HFFc6 (cell line): ENCODE measurements at regions not wholly inside any gene's neighbourhood (a gene's known extent, or its start where the extent isn't known, plus 50 kb on each side); places are given as distances from the start of the nearest gene placed in this dataset.

Experiments used
- DNase-seq: peaks from one replicate; pipeline ENCODE4 v3.0.0-alpha.2; 2018
- H3K27ac Mint-ChIP-seq: 2 replicates; pipeline ENCODE4 v1.8.0; 2020; ENCODE audit warnings: mild to moderate bottlenecking, mixed read lengths
- H3K27me3 Mint-ChIP-seq: 2 replicates; pipeline ENCODE4 v1.8.0; 2021; ENCODE audit warnings: mild to moderate bottlenecking, moderate library complexity, mixed read lengths; ENCODE audit not compliant: insufficient read depth
- H3K36me3 Mint-ChIP-seq: 2 replicates; pipeline ENCODE4 v1.8.0; 2021; ENCODE audit warnings: low read depth, mixed read lengths
- H3K4me1 Mint-ChIP-seq: 2 replicates; pipeline ENCODE4 v1.8.0; 2020; ENCODE audit warnings: low read depth, mixed read lengths
- H3K4me3 Mint-ChIP-seq: 2 replicates; pipeline ENCODE4 v1.8.0; 2020; ENCODE audit warnings: mild to moderate bottlenecking, moderate library complexity, mixed read lengths
- H3K9me3 Mint-ChIP-seq: 2 replicates; pipeline ENCODE4 v1.8.0; 2020; ENCODE audit warnings: mild to moderate bottlenecking, mixed read lengths
- TF ChIP-seq, protein P1 (sequence below): fragments of 200-600 bp; sonication (generic); IDR thresholded peaks from 2 replicates; pipeline ENCODE4 v1.5.0; 2021; ENCODE audit warnings: antibody characterized with exemption, mild to moderate bottlenecking

- Mint-ChIP-seq H3K9me3 (peaks cover 21% of the 10 kb centered on the region), H3K4me1 (no peaks in the 10 kb centered on the region), H3K27ac (no peak overlapping the region), H3K27me3 (no peaks in the 10 kb centered on the region), H3K4me3 (no peak overlapping the region), H3K36me3 (no peaks in the 10 kb centered on the region)
- DNase-seq = no peak
- TF ChIP-seq, protein P1, sequence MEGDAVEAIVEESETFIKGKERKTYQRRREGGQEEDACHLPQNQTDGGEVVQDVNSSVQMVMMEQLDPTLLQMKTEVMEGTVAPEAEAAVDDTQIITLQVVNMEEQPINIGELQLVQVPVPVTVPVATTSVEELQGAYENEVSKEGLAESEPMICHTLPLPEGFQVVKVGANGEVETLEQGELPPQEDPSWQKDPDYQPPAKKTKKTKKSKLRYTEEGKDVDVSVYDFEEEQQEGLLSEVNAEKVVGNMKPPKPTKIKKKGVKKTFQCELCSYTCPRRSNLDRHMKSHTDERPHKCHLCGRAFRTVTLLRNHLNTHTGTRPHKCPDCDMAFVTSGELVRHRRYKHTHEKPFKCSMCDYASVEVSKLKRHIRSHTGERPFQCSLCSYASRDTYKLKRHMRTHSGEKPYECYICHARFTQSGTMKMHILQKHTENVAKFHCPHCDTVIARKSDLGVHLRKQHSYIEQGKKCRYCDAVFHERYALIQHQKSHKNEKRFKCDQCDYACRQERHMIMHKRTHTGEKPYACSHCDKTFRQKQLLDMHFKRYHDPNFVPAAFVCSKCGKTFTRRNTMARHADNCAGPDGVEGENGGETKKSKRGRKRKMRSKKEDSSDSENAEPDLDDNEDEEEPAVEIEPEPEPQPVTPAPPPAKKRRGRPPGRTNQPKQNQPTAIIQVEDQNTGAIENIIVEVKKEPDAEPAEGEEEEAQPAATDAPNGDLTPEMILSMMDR = no peak
These were observed 368.2 kb upstream of the SMIM30 start for GRCh38 chr7:113486548-113486947.

DNA sequence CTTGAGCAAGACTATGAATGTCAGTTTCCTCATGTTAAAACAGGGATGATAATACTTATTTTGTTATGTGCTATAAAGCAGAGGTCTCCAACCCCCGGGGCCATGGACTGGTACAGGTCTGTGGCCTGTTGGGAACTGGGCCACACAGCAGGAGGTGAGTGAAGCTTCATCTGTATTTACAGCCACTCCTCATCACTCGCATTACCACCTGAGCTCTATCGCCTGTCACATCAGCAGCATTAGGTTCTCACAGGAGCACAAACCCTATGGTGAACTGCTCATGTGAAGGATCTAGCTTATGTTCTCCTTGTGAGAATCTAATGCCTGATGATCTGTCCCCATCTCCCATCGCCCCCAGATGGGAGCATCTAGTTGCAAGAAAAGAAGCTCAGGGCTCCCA, 365.3 kb upstream of the SMIM30 start:
- H3K27ac Mint-ChIP-seq = no peak overlapping the region

DNA sequence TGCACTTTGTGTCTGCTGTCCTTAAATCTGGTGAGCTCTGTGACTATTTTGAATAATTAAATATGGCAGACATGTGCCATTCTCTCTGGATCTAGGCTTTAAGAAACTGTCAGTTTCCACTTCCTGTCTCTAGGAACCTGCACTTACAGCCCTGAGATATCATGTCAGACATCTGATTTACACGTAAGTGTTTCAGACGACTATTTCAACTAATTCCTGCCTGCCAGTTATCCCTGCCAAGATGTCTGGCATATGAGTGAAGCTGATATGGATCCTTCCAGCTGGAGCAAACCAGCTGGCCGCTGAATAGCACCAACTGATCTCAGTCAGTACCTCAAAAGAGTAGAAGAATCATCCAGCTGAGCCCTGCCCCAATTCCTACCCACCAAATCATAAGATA, 362.2 kb upstream of the SMIM30 start:
- H3K36me3 Mint-ChIP-seq = no peaks in the 10 kb centered on the region
- TF ChIP-seq, protein P1 = no peak
- no peak overlapping the region for H3K4me3 Mint-ChIP-seq
- H3K27ac Mint-ChIP-seq = no peak overlapping the region
- no peaks in the 10 kb centered on the region for H3K4me1 Mint-ChIP-seq
- DNase-seq = no peak
- peaks cover 2% of the 10 kb centered on the region; the same call in 1 of the 2 replicates for H3K27me3 Mint-ChIP-seq
- H3K9me3 Mint-ChIP-seq = peaks cover 28% of the 10 kb centered on the region

More for the DNA sequence above, 365.3 kb upstream of the SMIM30 start:
- Mint-ChIP-seq H3K36me3 (no peaks in the 10 kb centered on the region), H3K4me3 (no peak overlapping the region), H3K4me1 (no peaks in the 10 kb centered on the region), H3K27me3 (no peaks in the 10 kb centered on the region), H3K9me3 (peaks cover 21% of the 10 kb centered on the region)
- no peak for DNase-seq
- TF ChIP-seq, protein P1 = no peak

GRCh38 chr7:113464096-113464855, 345.9 kb upstream of the SMIM30 start:
- Mint-ChIP-seq H3K9me3 (peaks cover 14% of the 10 kb centered on the region), H3K27me3 (no peaks in the 10 kb centered on the region), H3K36me3 (no peaks in the 10 kb centered on the region), H3K27ac (no peak overlapping the region), H3K4me3 (no peak overlapping the region), H3K4me1 (no peaks in the 10 kb centered on the region)
- TF ChIP-seq, protein P1 = no peak
- DNase-seq = no peak

DNA sequence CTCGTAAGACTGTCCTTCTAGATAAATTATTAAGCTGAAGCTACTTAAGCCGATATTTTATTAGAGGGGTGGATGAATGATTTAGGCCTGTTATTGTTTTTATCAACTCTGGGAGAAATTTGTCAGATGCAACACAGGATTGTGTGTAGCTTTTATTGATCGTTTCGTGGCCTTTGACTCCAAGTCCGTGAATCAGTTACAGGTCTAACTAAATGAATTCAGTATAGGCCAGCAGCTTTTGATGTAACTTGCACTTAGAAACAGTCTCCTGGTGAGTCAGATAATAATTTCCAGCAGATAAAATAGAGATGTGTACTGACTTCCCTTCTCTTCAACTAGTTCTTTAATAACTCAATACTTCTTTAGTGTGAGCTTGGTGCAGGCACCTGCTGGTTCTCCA, 341.7 kb upstream of the SMIM30 start:
- Mint-ChIP-seq H3K9me3 (peaks cover 14% of the 10 kb centered on the region), H3K27ac (no peak overlapping the region), H3K4me3 (no peak overlapping the region), H3K36me3 (no peaks in the 10 kb centered on the region), H3K4me1 (no peaks in the 10 kb centered on the region), H3K27me3 (no peaks in the 10 kb centered on the region)
- no peak for DNase-seq
- TF ChIP-seq, protein P1 = no peak
